Neural cell (in vitro differentiated cells): ENCODE measurements at regions not wholly inside any gene's neighbourhood (a gene's known extent, or its start where the extent isn't known, plus 50 kb on each side); places are given as distances from the start of the nearest gene placed in this dataset.

Experiments used
- CTCF ChIP-seq: fragments of 450-650 bp; IDR thresholded peaks from 2 replicates; pipeline ENCODE4 v1.5.1; 2014; ENCODE audit warnings: antibody characterized with exemption, mild to moderate bottlenecking, moderate library complexity; ENCODE audit not compliant: poor library complexity, severe bottlenecking
- EP300 ChIP-seq: fragments of 450-650 bp; conservative IDR thresholded peaks from 2 replicates; pipeline ENCODE4 v1.6.1; 2014; ENCODE audit warnings: antibody characterized with exemption, mild to moderate bottlenecking, moderate library complexity; ENCODE audit not compliant: poor library complexity, severe bottlenecking
- EZH2 ChIP-seq: fragments of 200-600, 300-800 bp; shearing (Covaris generic), sonication (generic); IDR thresholded peaks from 2 replicates; pipeline ENCODE4 v1.6.1; 2014; ENCODE audit warnings: antibody characterized with exemption, low read length, borderline replicate concordance, mild to moderate bottlenecking; ENCODE audit not compliant: insufficient read depth, poor library complexity, severe bottlenecking
- MXI1 ChIP-seq: fragments of 450-650 bp; conservative IDR thresholded peaks from 2 replicates; pipeline ENCODE4 v1.6.1; 2014; ENCODE audit warnings: antibody characterized with exemption, mild to moderate bottlenecking; ENCODE audit not compliant: poor library complexity, severe bottlenecking
- POLR2AphosphoS5 ChIP-seq: IDR thresholded peaks from 2 replicates; pipeline ENCODE4 v1.6.1; 2012
- RAD21 ChIP-seq: fragments of 450-650 bp; conservative IDR thresholded peaks from 2 replicates; pipeline ENCODE4 v1.6.1; 2014; ENCODE audit warnings: antibody characterized with exemption, mild to moderate bottlenecking, moderate library complexity
- REST ChIP-seq: IDR thresholded peaks from 2 replicates; pipeline ENCODE4 v1.6.1; 2012; ENCODE audit warnings: borderline replicate concordance
- SMC3 ChIP-seq: fragments of 450-650 bp; conservative IDR thresholded peaks from 2 replicates; pipeline ENCODE4 v1.6.1; 2014; ENCODE audit warnings: antibody characterized with exemption, mild to moderate bottlenecking, moderate library complexity; ENCODE audit not compliant: poor library complexity
- TAF1 ChIP-seq: IDR thresholded peaks from 2 replicates; pipeline ENCODE4 v1.6.1; 2012; ENCODE audit warnings: low read depth

- TF ChIP-seq EP300 (no peak), CTCF (no peak), EZH2 (no peak), RAD21 (no peak), REST (no peak), TAF1 (no peak), POLR2AphosphoS5 (no peak), SMC3 (no peak), MXI1 (no peak)
These were observed 297.8 kb upstream of the SPRED2 start for GRCh38 chr2:65730186-65730585.
